HAP-1 (cell line): ENCODE measurements at regions not wholly inside any gene's neighbourhood (a gene's known extent, or its start where the extent isn't known, plus 50 kb on each side); places are given as distances from the start of the nearest gene placed in this dataset.

Experiments used
- DNase-seq, 2 experiments: peaks; one replicate each; pipeline ENCODE4 v3.0.0-alpha.2; 2016 to 2020; ENCODE audit warnings: low spot score in 2 of 2
- H3K27me3 ChIP-seq: fragments of 250-450 bp; sonication (Bioruptor Pico); 2 replicates; pipeline ENCODE4 v1.5.1; 2020; ENCODE audit warnings: low read depth, mild to moderate bottlenecking, moderate library complexity
- H3K36me3 ChIP-seq: fragments of 250-450 bp; sonication (Bioruptor Pico); replicated peaks from 2 replicates; pipeline ENCODE4 v1.5.1; 2020; ENCODE audit warnings: mild to moderate bottlenecking
- H3K4me1 ChIP-seq: fragments of 250-450 bp; sonication (Bioruptor Pico); 2 replicates; pipeline ENCODE4 v1.5.1; 2020; ENCODE audit warnings: mild to moderate bottlenecking
- H3K4me3 ChIP-seq: fragments of 250-450 bp; sonication (Bioruptor Pico); 2 replicates; pipeline ENCODE4 v1.5.1; 2020; ENCODE audit warnings: mild to moderate bottlenecking, moderate library complexity
- H3K9me3 ChIP-seq: fragments of 250-450 bp; sonication (Bioruptor Pico); 2 replicates; pipeline ENCODE4 v1.5.1; 2020; ENCODE audit warnings: mild to moderate bottlenecking, moderate library complexity
- in situ Hi-C: fragments of 300-500 bp; cut with MboI; formaldehyde crosslinking; loops from 3 replicates; pipeline ENCODE4 v1.14.3; 2020; ENCODE audit warnings: low sequenced_read_pairs, inconsistent platforms, mixed read lengths

GRCh38 chr4:32988165-32988811, 2268.1 kb downstream of the PCDH7 start:
- H3K4me1 ChIP-seq: no peaks in the 10 kb centered on the region
- H3K4me3 ChIP-seq: no peak overlapping the region
- no peaks in the 10 kb centered on the region for H3K36me3 ChIP-seq
- DNase-seq: no peak
- in situ Hi-C loops: no loop called here
- H3K27me3 ChIP-seq: no peaks in the 10 kb centered on the region
- no peaks in the 10 kb centered on the region for H3K9me3 ChIP-seq

- no peak for DNase-seq
Observed at GRCh38 chr4:32991663-32992062, 2271.5 kb downstream of the PCDH7 start.

GRCh38 chr4:32994981-32995881, 2275.1 kb downstream of the PCDH7 start:
- in situ Hi-C loops: no loop called here
- no peak for DNase-seq
- Histone ChIP-seq H3K27me3 (no peaks in the 10 kb centered on the region), H3K4me3 (no peak overlapping the region), H3K36me3 (no peaks in the 10 kb centered on the region), H3K4me1 (no peaks in the 10 kb centered on the region), H3K9me3 (no peaks in the 10 kb centered on the region)

More at GRCh38 chr4:32991663-32992062, 2271.5 kb downstream of the PCDH7 start:
- Histone ChIP-seq H3K4me1 (no peaks in the 10 kb centered on the region), H3K36me3 (no peaks in the 10 kb centered on the region), H3K9me3 (no peaks in the 10 kb centered on the region), H3K27me3 (no peaks in the 10 kb centered on the region), H3K4me3 (no peak overlapping the region)
- in situ Hi-C loops: no loop called here

GRCh38 chr4:33013282-33013681, 2293.1 kb downstream of the PCDH7 start:
- Histone ChIP-seq H3K4me1 (no peaks in the 10 kb centered on the region), H3K4me3 (no peak overlapping the region), H3K27me3 (no peaks in the 10 kb centered on the region), H3K9me3 (no peaks in the 10 kb centered on the region), H3K36me3 (no peaks in the 10 kb centered on the region)
- in situ Hi-C loops: no loop called here
- DNase-seq: no peak

GRCh38 chr4:33025236-33025635, 2305.1 kb downstream of the PCDH7 start:
- Histone ChIP-seq H3K4me3 (no peak overlapping the region), H3K27me3 (no peaks in the 10 kb centered on the region), H3K9me3 (no peaks in the 10 kb centered on the region), H3K4me1 (peaks cover 5% of the 10 kb centered on the region; the same call in 1 of the 2 replicates), H3K36me3 (no peaks in the 10 kb centered on the region)
- in situ Hi-C loops: no loop called here
- DNase-seq: no peak

GRCh38 chr4:33029976-33030375, 2309.8 kb downstream of the PCDH7 start:
- DNase-seq: peak in 1 of 2 experiments; percentile 4
- in situ Hi-C loops: no loop called here
- Histone ChIP-seq H3K4me3 (no peak overlapping the region), H3K9me3 (no peaks in the 10 kb centered on the region; the same call in 1 of the 2 replicates), H3K4me1 (peaks cover 5% of the 10 kb centered on the region; the same call in 1 of the 2 replicates), H3K27me3 (no peaks in the 10 kb centered on the region), H3K36me3 (no peaks in the 10 kb centered on the region)

- in situ Hi-C loops: no loop called here
- Histone ChIP-seq H3K4me3 (no peak overlapping the region), H3K9me3 (no peaks in the 10 kb centered on the region; the same call in 1 of the 2 replicates), H3K36me3 (no peaks in the 10 kb centered on the region), H3K27me3 (no peaks in the 10 kb centered on the region), H3K4me1 (peaks cover 5% of the 10 kb centered on the region; the same call in 1 of the 2 replicates)
- no peak for DNase-seq
Observed at GRCh38 chr4:33031328-33031727, 2311.2 kb downstream of the PCDH7 start.

- Histone ChIP-seq H3K36me3 (no peaks in the 10 kb centered on the region), H3K9me3 (no peaks in the 10 kb centered on the region), H3K4me3 (no peak overlapping the region), H3K27me3 (no peaks in the 10 kb centered on the region), H3K4me1 (peaks cover 6% of the 10 kb centered on the region)
- in situ Hi-C loops: no loop called here
- DNase-seq: peak; percentile 41 to 50
Observed at GRCh38 chr4:33037464-33037863, 2317.3 kb downstream of the PCDH7 start.

- no peak for DNase-seq
- in situ Hi-C loops: no loop called here
- Histone ChIP-seq H3K27me3 (no peaks in the 10 kb centered on the region), H3K4me3 (no peak overlapping the region), H3K4me1 (no peaks in the 10 kb centered on the region), H3K36me3 (no peaks in the 10 kb centered on the region), H3K9me3 (no peaks in the 10 kb centered on the region)
Observed at GRCh38 chr4:33045334-33045733, 2325.2 kb downstream of the PCDH7 start.

- DNase-seq: no peak
- no peaks in the 10 kb centered on the region for H3K36me3 ChIP-seq
- H3K9me3 ChIP-seq: no peaks in the 10 kb centered on the region
- no peaks in the 10 kb centered on the region for H3K4me1 ChIP-seq
- in situ Hi-C loops: no loop called here
- H3K27me3 ChIP-seq: no peaks in the 10 kb centered on the region
- no peak overlapping the region for H3K4me3 ChIP-seq
Observed at GRCh38 chr4:33052241-33052640, 2332.1 kb downstream of the PCDH7 start.

- no peaks in the 10 kb centered on the region for H3K9me3 ChIP-seq
- H3K27me3 ChIP-seq: no peaks in the 10 kb centered on the region
- no peaks in the 10 kb centered on the region for H3K4me1 ChIP-seq
- no peak for DNase-seq
- no peak overlapping the region for H3K4me3 ChIP-seq
- H3K36me3 ChIP-seq: no peaks in the 10 kb centered on the region
- in situ Hi-C loops: no loop called here
Observed at GRCh38 chr4:33054161-33054560, 2334.0 kb downstream of the PCDH7 start.

- H3K4me1 ChIP-seq: no peaks in the 10 kb centered on the region
- no peaks in the 10 kb centered on the region for H3K9me3 ChIP-seq
- DNase-seq: no peak
- H3K36me3 ChIP-seq: no peaks in the 10 kb centered on the region
- no peak overlapping the region for H3K4me3 ChIP-seq
- in situ Hi-C loops: no loop called here
- H3K27me3 ChIP-seq: no peaks in the 10 kb centered on the region
Observed at GRCh38 chr4:33054656-33055196, 2334.6 kb downstream of the PCDH7 start.

GRCh38 chr4:33057736-33058135, 2337.6 kb downstream of the PCDH7 start:
- DNase-seq: no peak
- Histone ChIP-seq H3K4me3 (no peak overlapping the region), H3K36me3 (no peaks in the 10 kb centered on the region), H3K4me1 (no peaks in the 10 kb centered on the region), H3K9me3 (no peaks in the 10 kb centered on the region), H3K27me3 (no peaks in the 10 kb centered on the region; the same call in 1 of the 2 replicates)
- in situ Hi-C loops: no loop called here

- in situ Hi-C loops: no loop called here
- Histone ChIP-seq H3K27me3 (no peaks in the 10 kb centered on the region; the same call in 1 of the 2 replicates), H3K4me3 (no peak overlapping the region), H3K9me3 (no peaks in the 10 kb centered on the region), H3K4me1 (no peaks in the 10 kb centered on the region), H3K36me3 (no peaks in the 10 kb centered on the region)
- DNase-seq: no peak
Observed at GRCh38 chr4:33058998-33059397, 2338.8 kb downstream of the PCDH7 start.
